C4-2B (cell line): ENCODE measurements at regions not wholly inside any gene's neighbourhood (a gene's known extent, or its start where the extent isn't known, plus 50 kb on each side); places are given as distances from the start of the nearest gene placed in this dataset.

Source experiments
- ZFX ChIP-seq: fragments of 450-650 bp; IDR thresholded peaks from 2 replicates; pipeline ENCODE4 v1.6.1; 2017
- TF ChIP-seq, protein P1 (sequence below): fragments of 450-650 bp; conservative IDR thresholded peaks from 2 replicates; pipeline ENCODE4 v1.5.1; 2017; ENCODE audit warnings: mild to moderate bottlenecking

DNA sequence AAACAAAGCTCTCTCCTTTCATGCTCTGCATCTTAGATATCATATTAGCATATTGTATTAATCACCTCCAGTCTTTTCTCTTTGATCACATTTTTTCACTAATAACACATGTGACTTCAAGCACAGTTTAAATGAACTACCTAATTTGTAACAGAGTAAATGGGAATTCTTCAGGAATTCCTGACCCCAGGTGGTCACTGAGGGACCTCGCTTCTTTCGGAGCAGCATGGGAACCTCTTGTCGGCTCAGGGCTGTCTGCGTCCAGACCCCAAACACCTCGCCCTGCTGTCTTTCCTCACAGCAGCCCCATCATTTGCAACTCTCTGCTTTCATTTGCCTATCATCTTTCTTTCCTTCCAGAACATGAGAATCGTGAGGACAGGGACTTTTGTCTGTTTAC lies 103.5 kb downstream of the DACT2 start:
- TF ChIP-seq, protein P1, sequence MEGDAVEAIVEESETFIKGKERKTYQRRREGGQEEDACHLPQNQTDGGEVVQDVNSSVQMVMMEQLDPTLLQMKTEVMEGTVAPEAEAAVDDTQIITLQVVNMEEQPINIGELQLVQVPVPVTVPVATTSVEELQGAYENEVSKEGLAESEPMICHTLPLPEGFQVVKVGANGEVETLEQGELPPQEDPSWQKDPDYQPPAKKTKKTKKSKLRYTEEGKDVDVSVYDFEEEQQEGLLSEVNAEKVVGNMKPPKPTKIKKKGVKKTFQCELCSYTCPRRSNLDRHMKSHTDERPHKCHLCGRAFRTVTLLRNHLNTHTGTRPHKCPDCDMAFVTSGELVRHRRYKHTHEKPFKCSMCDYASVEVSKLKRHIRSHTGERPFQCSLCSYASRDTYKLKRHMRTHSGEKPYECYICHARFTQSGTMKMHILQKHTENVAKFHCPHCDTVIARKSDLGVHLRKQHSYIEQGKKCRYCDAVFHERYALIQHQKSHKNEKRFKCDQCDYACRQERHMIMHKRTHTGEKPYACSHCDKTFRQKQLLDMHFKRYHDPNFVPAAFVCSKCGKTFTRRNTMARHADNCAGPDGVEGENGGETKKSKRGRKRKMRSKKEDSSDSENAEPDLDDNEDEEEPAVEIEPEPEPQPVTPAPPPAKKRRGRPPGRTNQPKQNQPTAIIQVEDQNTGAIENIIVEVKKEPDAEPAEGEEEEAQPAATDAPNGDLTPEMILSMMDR = no peak
- no peak for TF ChIP-seq ZFX
